Mesendoderm (in vitro differentiated cells): ENCODE measurements at regions not wholly inside any gene's neighbourhood (a gene's known extent, or its start where the extent isn't known, plus 50 kb on each side); places are given as distances from the start of the nearest gene placed in this dataset.

Experiments used
- DNase-seq: peaks from one replicate; pipeline ENCODE4 v3.0.0; 2013
- H2AK5ac ChIP-seq: 2 replicates; pipeline ENCODE4 v1.6.1; 2013; ENCODE audit warnings: low read length, inconsistent platforms
- H2BK120ac ChIP-seq: 2 replicates; pipeline ENCODE4 v1.6.1; 2013; ENCODE audit warnings: low read depth, mild to moderate bottlenecking, low read length, moderate library complexity, mixed read lengths
- H2BK15ac ChIP-seq: replicated peaks from 2 replicates; pipeline ENCODE4 v1.6.1; 2013; ENCODE audit warnings: low read depth, mild to moderate bottlenecking, moderate library complexity
- H2BK5ac ChIP-seq: 2 replicates; pipeline ENCODE4 v1.6.1; 2013; ENCODE audit warnings: low read length, inconsistent platforms
- H3K18ac ChIP-seq: 2 replicates; pipeline ENCODE4 v1.6.1; 2013; ENCODE audit warnings: mild to moderate bottlenecking, low read length, mixed read lengths
- H3K23ac ChIP-seq: one replicate; pipeline ENCODE4 v1.6.1; 2013; ENCODE audit warnings: low read length
- H3K27ac ChIP-seq: 2 replicates; pipeline ENCODE4 v1.5.1; 2013; ENCODE audit warnings: low read depth, mild to moderate bottlenecking, inconsistent platforms, low read length, moderate library complexity
- H3K27me3 ChIP-seq: 2 replicates; pipeline ENCODE4 v1.6.1; 2013; ENCODE audit warnings: low read length, control low read depth, mild to moderate bottlenecking, inconsistent platforms; ENCODE audit not compliant: insufficient read depth, poor library complexity
- H3K36me3 ChIP-seq: 2 replicates; pipeline ENCODE4 v1.6.1; 2013; ENCODE audit warnings: low read length, inconsistent platforms; ENCODE audit not compliant: control insufficient read depth, insufficient read depth
- H3K4ac ChIP-seq: one replicate; pipeline ENCODE4 v1.6.1; 2013; ENCODE audit warnings: low read depth, mild to moderate bottlenecking, low read length, moderate library complexity
- H3K4me1 ChIP-seq: 2 replicates; pipeline ENCODE4 v1.6.1; 2013; ENCODE audit warnings: low read depth, low read length, inconsistent platforms; ENCODE audit not compliant: control insufficient read depth
- H3K4me2 ChIP-seq: 2 replicates; pipeline ENCODE4 v1.6.1; 2013; ENCODE audit warnings: low read length
- H3K4me3 ChIP-seq: 2 replicates; pipeline ENCODE4 v1.5.1; 2013; ENCODE audit warnings: mild to moderate bottlenecking, low read length
- H3K56ac ChIP-seq: one replicate; pipeline ENCODE4 v1.6.1; 2013; ENCODE audit warnings: low read length
- H3K79me1 ChIP-seq: 2 replicates; pipeline ENCODE4 v1.6.1; 2013; ENCODE audit warnings: low read length, inconsistent platforms
- H3K79me2 ChIP-seq: 2 replicates; pipeline ENCODE4 v1.6.1; 2013; ENCODE audit warnings: mild to moderate bottlenecking, low read length; ENCODE audit not compliant: control insufficient read depth, insufficient read depth
- H3K9ac ChIP-seq: 2 replicates; pipeline ENCODE4 v1.6.1; 2013; ENCODE audit warnings: low read length, inconsistent platforms
- H4K5ac ChIP-seq: one replicate; pipeline ENCODE4 v1.6.1; 2013; ENCODE audit warnings: low read length
- H4K8ac ChIP-seq: one replicate; pipeline ENCODE4 v1.6.1; 2013; ENCODE audit warnings: low read depth, mild to moderate bottlenecking, control low read depth, low read length, moderate library complexity
- WGBS: extraction: QIAGEN DNeasy Blood & Tissue Kit; methylation state at CpG from one replicate; pipeline ENCODE4 v1.1.7; 2013; ENCODE audit warnings: low lambda C conversion rate, missing lambda C conversion rate; ENCODE audit not compliant: insufficient coverage; ENCODE audit errors: extremely low coverage; 5-methylcytosine and 5-hydroxymethylcytosine counted together

DNA sequence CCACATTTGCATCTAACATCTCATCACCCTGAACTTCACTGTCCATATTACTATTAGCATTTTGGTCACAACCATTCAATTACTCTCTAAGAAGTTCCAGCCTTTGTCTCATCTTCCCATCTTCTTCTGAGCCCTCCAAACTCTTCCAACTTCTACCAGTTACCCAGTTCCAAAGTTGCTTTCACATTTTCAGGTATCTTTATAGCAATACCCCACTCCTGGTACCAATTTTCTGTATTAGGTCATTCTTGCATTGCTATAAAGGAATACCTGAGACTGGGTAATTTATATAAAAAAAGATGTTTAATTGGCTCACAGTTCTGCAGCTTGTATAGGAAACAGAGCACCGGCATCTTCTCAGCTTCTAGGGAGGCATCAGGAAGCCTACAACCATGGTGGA, 64.7 kb upstream of the ARHGAP42 start:
- Histone ChIP-seq H3K4me2 (no peak overlapping the region), H2BK15ac (no peak overlapping the region), H3K18ac (no peak overlapping the region), H4K5ac (no peak overlapping the region), H3K23ac (no peak overlapping the region), H4K8ac (no peak overlapping the region), H3K36me3 (no peaks in the 10 kb centered on the region), H3K27ac (no peak overlapping the region), H3K9ac (no peak overlapping the region), H3K4ac (no peak overlapping the region), H2AK5ac (no peak overlapping the region), H2BK120ac (no peak overlapping the region), H3K27me3 (no peaks in the 10 kb centered on the region), H2BK5ac (no peak overlapping the region), H3K56ac (no peak overlapping the region), H3K79me2 (no peaks in the 10 kb centered on the region), H3K4me1 (no peaks in the 10 kb centered on the region), H3K79me1 (no peaks in the 10 kb centered on the region), H3K4me3 (no peak overlapping the region)
- DNase-seq = no peak
- WGBS = no CpG with 5 or more reads among the region's 1 CpG

GRCh38 chr11:100624346-100624745, 62.7 kb upstream of the ARHGAP42 start:
- Histone ChIP-seq H3K27ac (no peak overlapping the region), H3K4ac (no peak overlapping the region), H2BK120ac (no peak overlapping the region), H2BK15ac (no peak overlapping the region), H3K23ac (no peak overlapping the region), H3K79me1 (no peaks in the 10 kb centered on the region), H3K4me3 (no peak overlapping the region), H3K9ac (no peak overlapping the region), H4K5ac (no peak overlapping the region), H3K27me3 (no peaks in the 10 kb centered on the region), H3K4me1 (no peaks in the 10 kb centered on the region), H3K79me2 (no peaks in the 10 kb centered on the region), H3K36me3 (no peaks in the 10 kb centered on the region), H2BK5ac (no peak overlapping the region), H4K8ac (no peak overlapping the region), H3K56ac (no peak overlapping the region), H3K18ac (no peak overlapping the region), H3K4me2 (no peak overlapping the region), H2AK5ac (no peak overlapping the region)
- DNase-seq = no peak
- WGBS = no CpG with 5 or more reads among the region's 2 CpGs

GRCh38 chr11:100625041-100625440, 62.0 kb upstream of the ARHGAP42 start:
- H3K27ac ChIP-seq = no peak overlapping the region
- H3K4ac ChIP-seq = no peak overlapping the region
- no peak overlapping the region for H2BK5ac ChIP-seq
- DNase-seq = no peak
- no peaks in the 10 kb centered on the region for H3K79me2 ChIP-seq
- no CpG with 5 or more reads among the region's 4 CpGs for WGBS
- H3K27me3 ChIP-seq = no peaks in the 10 kb centered on the region
- H3K4me3 ChIP-seq = no peak overlapping the region
- no peak overlapping the region for H3K9ac ChIP-seq
- no peaks in the 10 kb centered on the region for H3K4me1 ChIP-seq
- no peaks in the 10 kb centered on the region for H3K36me3 ChIP-seq
- no peak overlapping the region for H3K23ac ChIP-seq
- H3K4me2 ChIP-seq = no peak overlapping the region
- no peak overlapping the region for H2AK5ac ChIP-seq
- H4K5ac ChIP-seq = no peak overlapping the region
- H2BK15ac ChIP-seq = no peak overlapping the region
- no peak overlapping the region for H3K18ac ChIP-seq
- H3K56ac ChIP-seq = no peak overlapping the region
- H2BK120ac ChIP-seq = no peak overlapping the region
- H3K79me1 ChIP-seq = no peaks in the 10 kb centered on the region
- no peak overlapping the region for H4K8ac ChIP-seq

DNA sequence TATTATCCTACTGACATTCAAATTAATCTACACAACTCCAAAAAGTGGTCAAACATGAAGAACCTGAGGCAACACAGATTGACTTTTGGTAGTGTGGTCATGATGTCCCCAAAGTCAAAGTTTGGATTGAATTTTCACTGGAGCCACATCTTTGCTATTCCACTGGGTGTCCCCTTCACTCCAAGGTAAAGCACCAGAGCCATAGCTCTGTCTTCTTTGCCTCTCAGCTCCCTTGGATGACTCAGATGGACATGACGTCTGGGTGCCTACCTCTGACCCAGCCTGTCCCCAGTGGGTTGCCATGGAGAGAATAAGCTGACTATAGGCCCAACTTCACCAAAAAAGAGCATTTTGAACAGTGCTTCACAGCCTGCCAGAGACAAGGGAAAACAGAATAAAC, 57.4 kb upstream of the ARHGAP42 start:
- H3K4me2 ChIP-seq = no peak overlapping the region
- H3K23ac ChIP-seq = no peak overlapping the region
- no peak overlapping the region for H4K8ac ChIP-seq
- H3K27ac ChIP-seq = no peak overlapping the region
- H3K27me3 ChIP-seq = no peaks in the 10 kb centered on the region
- H4K5ac ChIP-seq = no peak overlapping the region
- H3K4me3 ChIP-seq = no peak overlapping the region
- H3K79me2 ChIP-seq = no peaks in the 10 kb centered on the region
- H3K9ac ChIP-seq = no peak overlapping the region
- WGBS = no CpG with 5 or more reads among the region's 1 CpG
- no peak overlapping the region for H3K56ac ChIP-seq
- H2BK120ac ChIP-seq = no peak overlapping the region
- no peak overlapping the region for H2AK5ac ChIP-seq
- no peak overlapping the region for H3K4ac ChIP-seq
- no peaks in the 10 kb centered on the region for H3K79me1 ChIP-seq
- peak; percentile 79 for DNase-seq
- no peak overlapping the region for H2BK15ac ChIP-seq
- H3K36me3 ChIP-seq = no peaks in the 10 kb centered on the region
- H3K18ac ChIP-seq = no peak overlapping the region
- no peak overlapping the region for H2BK5ac ChIP-seq
- H3K4me1 ChIP-seq = no peaks in the 10 kb centered on the region

DNA sequence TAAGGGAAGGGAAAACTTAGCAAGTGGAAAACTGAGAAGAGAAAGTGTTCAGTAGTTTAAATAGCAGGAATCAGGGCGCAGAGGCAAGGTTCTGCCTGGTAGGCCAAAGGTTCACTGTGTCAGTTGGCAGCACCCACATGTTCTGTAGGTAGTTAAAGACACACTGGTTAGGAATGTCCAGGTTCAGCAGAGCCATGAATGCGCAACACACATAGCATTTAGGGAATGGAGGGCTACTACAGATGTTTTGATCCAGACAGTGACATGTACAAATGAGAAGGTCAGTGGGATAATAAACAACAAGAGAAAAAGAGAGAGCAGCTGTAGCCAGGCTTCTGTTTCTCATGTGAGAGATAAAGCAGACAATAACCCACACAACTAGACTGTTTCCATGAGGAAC, 56.2 kb upstream of the ARHGAP42 start:
- no peak overlapping the region for H3K4me3 ChIP-seq
- no peak overlapping the region for H3K27ac ChIP-seq
- no peak overlapping the region for H2AK5ac ChIP-seq
- no peaks in the 10 kb centered on the region for H3K27me3 ChIP-seq
- H3K36me3 ChIP-seq = no peaks in the 10 kb centered on the region
- H3K4me1 ChIP-seq = no peaks in the 10 kb centered on the region
- H3K23ac ChIP-seq = no peak overlapping the region
- H4K8ac ChIP-seq = no peak overlapping the region
- H2BK15ac ChIP-seq = no peak overlapping the region
- H4K5ac ChIP-seq = no peak overlapping the region
- no CpG with 5 or more reads among the region's 2 CpGs for WGBS
- no peak for DNase-seq
- H2BK5ac ChIP-seq = no peak overlapping the region
- no peak overlapping the region for H3K56ac ChIP-seq
- H3K4me2 ChIP-seq = no peak overlapping the region
- H3K9ac ChIP-seq = no peak overlapping the region
- H3K18ac ChIP-seq = no peak overlapping the region
- H3K79me1 ChIP-seq = no peaks in the 10 kb centered on the region
- H3K4ac ChIP-seq = no peak overlapping the region
- no peaks in the 10 kb centered on the region for H3K79me2 ChIP-seq
- no peak overlapping the region for H2BK120ac ChIP-seq

- H2BK120ac ChIP-seq = no peak overlapping the region
- no peak overlapping the region for H4K5ac ChIP-seq
- H3K27ac ChIP-seq = no peak overlapping the region
- no peak overlapping the region for H3K18ac ChIP-seq
- no CpG with 5 or more reads among the region's 3 CpGs for WGBS
- no peaks in the 10 kb centered on the region for H3K4me1 ChIP-seq
- no peak overlapping the region for H2BK5ac ChIP-seq
- no peak overlapping the region for H2AK5ac ChIP-seq
- no peaks in the 10 kb centered on the region for H3K79me2 ChIP-seq
- H2BK15ac ChIP-seq = no peak overlapping the region
- H3K4me3 ChIP-seq = no peak overlapping the region
- DNase-seq = no peak
- no peaks in the 10 kb centered on the region for H3K79me1 ChIP-seq
- no peak overlapping the region for H3K4ac ChIP-seq
- no peak overlapping the region for H4K8ac ChIP-seq
- H3K23ac ChIP-seq = no peak overlapping the region
- H3K56ac ChIP-seq = no peak overlapping the region
- H3K36me3 ChIP-seq = no peaks in the 10 kb centered on the region
- H3K27me3 ChIP-seq = no peaks in the 10 kb centered on the region
- H3K4me2 ChIP-seq = no peak overlapping the region
- H3K9ac ChIP-seq = no peak overlapping the region
These were observed 55.8 kb upstream of the ARHGAP42 start for GRCh38 chr11:100631316-100631715.
